Activated CD8-positive, alpha-beta T cell treated with anti-CD3 and anti-CD28 coated beads for 36 hours (primary cell): ENCODE measurements at regions not wholly inside any gene's neighbourhood (a gene's known extent, or its start where the extent isn't known, plus 50 kb on each side); places are given as distances from the start of the nearest gene placed in this dataset.

Experiments
- ATAC-seq: fragments of 200-7000 bp; cut with Tn5 transposase; one replicate; pipeline ENCODE4 v1.10.0; 2021; ENCODE audit warnings: mild to moderate bottlenecking, moderate library complexity
- CTCF ChIA-PET: fragments of 350-600 bp; sonication (Branson Sonifier 250); formaldehyde crosslinking; loops from one replicate; lab custom pipeline; 2021; ENCODE audit warnings: antibody characterized with exemption; lab: Charles Lee
- POLR2A ChIA-PET: fragments of 350-600 bp; sonication (Branson Sonifier 250); formaldehyde crosslinking; loops from one replicate; lab custom pipeline; 2021; ENCODE audit warnings: antibody characterized with exemption; lab: Charles Lee
- DNase-seq: peaks from one replicate; pipeline ENCODE4 v3.0.0-alpha.2; 2020
- H3K27ac Mint-ChIP-seq: one replicate; pipeline ENCODE4 v1.8.0; 2021; ENCODE audit warnings: mild to moderate bottlenecking, mixed read lengths
- H3K27me3 Mint-ChIP-seq: one replicate; pipeline ENCODE4 v1.8.0; 2021; ENCODE audit warnings: mixed read lengths
- H3K36me3 Mint-ChIP-seq: one replicate; pipeline ENCODE4 v1.8.0; 2021; ENCODE audit warnings: low read depth, mixed read lengths
- H3K4me1 Mint-ChIP-seq: one replicate; pipeline ENCODE4 v1.8.0; 2021; ENCODE audit warnings: low read depth, mixed read lengths
- H3K4me3 Mint-ChIP-seq: one replicate; pipeline ENCODE4 v1.8.0; 2021; ENCODE audit warnings: mild to moderate bottlenecking, moderate library complexity, mixed read lengths
- H3K9me3 Mint-ChIP-seq: one replicate; pipeline ENCODE4 v1.8.0; 2021; ENCODE audit warnings: mixed read lengths
- CTCF ChIP-seq: fragments of 200-600 bp; IDR thresholded peaks from one replicate; pipeline ENCODE4 v1.8.0; 2022; ENCODE audit warnings: antibody characterized with exemption, mild to moderate bottlenecking
- intact Hi-C: fragments of 100-400 bp; cut with micrococcal nuclease; formaldehyde crosslinking; loops from one replicate; pipeline ENCODE4 v1.10.0; 2022

DNA sequence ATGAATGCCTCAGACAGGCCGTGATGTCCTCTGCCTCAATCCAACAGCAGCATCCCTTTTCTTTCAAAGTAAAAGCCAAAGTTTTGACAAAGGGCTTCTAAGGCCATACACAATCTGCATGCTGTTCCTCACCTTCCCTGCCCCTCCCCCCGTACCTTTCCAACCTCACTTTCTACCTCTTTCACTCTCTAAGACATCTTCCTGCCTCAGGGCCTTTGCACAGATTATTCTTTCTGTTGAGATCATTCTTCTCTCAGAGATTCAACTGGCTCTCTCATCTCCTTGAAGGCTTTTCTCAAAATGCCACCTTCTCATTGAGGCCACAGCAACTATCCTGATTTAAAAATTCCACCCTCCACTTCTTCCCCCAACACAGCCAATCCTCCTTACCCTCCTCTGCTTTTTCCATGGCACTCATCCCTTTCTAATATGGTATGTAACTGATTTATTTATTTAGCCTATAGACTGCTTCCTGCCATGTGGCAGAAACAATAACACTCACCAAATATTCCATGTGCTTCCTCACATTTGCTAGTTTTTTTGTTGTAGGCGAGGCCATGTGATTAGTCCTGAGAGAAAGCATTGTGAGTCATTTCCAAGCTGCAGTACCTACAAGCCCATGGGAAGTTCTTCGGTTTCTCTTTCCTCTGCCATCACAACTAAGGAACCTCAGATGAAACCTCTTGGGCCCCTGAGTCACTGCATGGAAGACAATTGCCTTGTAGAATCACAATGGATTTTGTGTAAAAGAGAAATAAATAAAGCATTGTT is 58.7 kb upstream of the GADD45A start:
- Mint-ChIP-seq H3K4me1 (no peaks in the 10 kb centered on the region), H3K36me3 (no peaks in the 10 kb centered on the region), H3K9me3 (no peaks in the 10 kb centered on the region), H3K27ac (no peak overlapping the region), H3K27me3 (no peaks in the 10 kb centered on the region), H3K4me3 (no peak overlapping the region)
- no peak for TF ChIP-seq CTCF
- CTCF ChIA-PET, result no interaction called here
- ATAC-seq (no peak), DNase-seq (no peak)
- POLR2A ChIA-PET, result no interaction called here
- intact Hi-C loops, result no loop called here

- ATAC-seq, result no peak
- intact Hi-C loops, result no loop called here
Measured at GRCh38 chr1:67626861-67627235, 58.2 kb upstream of the GADD45A start.

DNA sequence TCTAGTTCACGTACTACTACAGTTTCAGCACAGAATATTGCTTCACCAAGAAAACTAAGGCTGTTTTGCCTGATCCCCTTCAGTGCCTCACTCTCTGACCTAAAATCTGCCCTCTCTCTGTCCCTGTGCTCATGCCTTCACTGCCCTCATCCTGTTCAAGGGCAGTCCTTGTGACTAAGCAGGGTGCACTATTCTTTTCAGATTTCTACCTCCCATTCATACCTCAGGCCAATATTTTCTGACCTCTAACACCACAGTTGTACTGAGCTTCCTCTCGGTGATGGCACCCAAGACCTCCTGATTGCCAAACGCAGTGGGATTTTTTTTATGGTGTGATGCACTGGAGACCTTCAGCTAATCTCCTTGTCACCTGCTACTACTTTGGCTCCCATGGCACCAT is 57.7 kb upstream of the GADD45A start:
- no peak overlapping the region for H3K27ac Mint-ChIP-seq
- DNase-seq (no peak), ATAC-seq (no peak)
- H3K9me3 Mint-ChIP-seq, result no peaks in the 10 kb centered on the region
- ChIA-PET POLR2A (no interaction called here), CTCF (no interaction called here)
- TF ChIP-seq CTCF, result no peak
- H3K4me3 Mint-ChIP-seq, result no peak overlapping the region
- H3K36me3 Mint-ChIP-seq, result no peaks in the 10 kb centered on the region
- H3K4me1 Mint-ChIP-seq, result no peaks in the 10 kb centered on the region
- intact Hi-C loops, result no loop called here
- peaks cover 2% of the 10 kb centered on the region for H3K27me3 Mint-ChIP-seq

More at GRCh38 chr1:67626861-67627235, 58.2 kb upstream of the GADD45A start:
- DNase-seq, result no peak
- CTCF ChIA-PET, result no interaction called here
- Mint-ChIP-seq H3K4me1 (no peaks in the 10 kb centered on the region), H3K27ac (no peak overlapping the region), H3K27me3 (peaks cover 2% of the 10 kb centered on the region), H3K9me3 (no peaks in the 10 kb centered on the region), H3K4me3 (no peak overlapping the region), H3K36me3 (no peaks in the 10 kb centered on the region)
- no peak for TF ChIP-seq CTCF
- POLR2A ChIA-PET, result no interaction called here

- TF ChIP-seq CTCF, result no peak
- H3K36me3 Mint-ChIP-seq, result no peaks in the 10 kb centered on the region
- no peak for ATAC-seq
Measured at GRCh38 chr1:67627906-67628305, 57.1 kb upstream of the GADD45A start.

DNA sequence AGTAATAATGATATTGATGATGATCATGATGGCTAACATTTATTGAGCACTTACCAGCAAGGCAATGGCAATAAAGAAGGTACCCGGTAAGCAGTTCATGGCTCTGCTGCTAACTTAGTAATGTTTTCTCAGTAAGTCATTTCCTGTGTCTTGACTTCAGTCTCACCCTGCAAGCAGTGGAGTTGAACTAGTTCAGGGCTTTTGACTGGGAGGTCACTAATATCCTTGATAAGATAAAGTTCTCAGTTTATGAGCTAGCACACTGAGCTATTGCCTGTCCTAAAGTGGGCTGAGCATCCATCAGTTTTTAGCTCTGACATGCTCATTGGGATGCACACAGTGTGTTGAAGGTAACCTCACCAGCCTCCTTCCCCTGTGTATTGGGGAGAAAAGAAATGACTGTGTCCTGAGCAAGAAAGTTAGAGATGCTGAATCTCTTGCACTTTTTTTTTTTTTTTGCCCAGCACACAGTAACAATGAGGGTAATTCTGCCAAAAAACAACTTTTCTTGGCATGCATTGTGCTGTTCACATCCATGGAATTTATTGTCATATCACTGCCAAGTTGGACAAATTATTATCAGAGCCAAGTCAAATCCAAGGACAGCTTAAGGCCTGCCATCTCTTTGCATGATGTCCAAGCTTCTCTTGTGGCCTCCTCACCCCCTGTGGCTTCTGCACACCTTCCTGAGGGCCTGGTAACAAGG is 55.5 kb upstream of the GADD45A start:
- Mint-ChIP-seq H3K9me3 (no peaks in the 10 kb centered on the region), H3K27ac (no peak overlapping the region), H3K27me3 (peaks cover 2% of the 10 kb centered on the region), H3K36me3 (no peaks in the 10 kb centered on the region), H3K4me1 (no peaks in the 10 kb centered on the region), H3K4me3 (no peak overlapping the region)
- TF ChIP-seq CTCF, result no peak
- DNase-seq, result no peak
- no peak for ATAC-seq
- ChIA-PET POLR2A (no interaction called here), CTCF (interaction anchor here (1.1 to 1.7 kb wide), 3 partner anchors 9 to 137 kb away, joined by 3 to 4 read pairs (median 3); no protein-coding TSS in a partner anchor)
- intact Hi-C loops, result no loop called here

More at GRCh38 chr1:67627906-67628305, 57.1 kb upstream of the GADD45A start:
- H3K27me3 Mint-ChIP-seq, result peaks cover 2% of the 10 kb centered on the region
- H3K4me3 Mint-ChIP-seq, result no peak overlapping the region
- intact Hi-C loops, result no loop called here
- no peak overlapping the region for H3K27ac Mint-ChIP-seq
- CTCF ChIA-PET, result no interaction called here
- POLR2A ChIA-PET, result no interaction called here
- no peaks in the 10 kb centered on the region for H3K4me1 Mint-ChIP-seq
- no peaks in the 10 kb centered on the region for H3K9me3 Mint-ChIP-seq
- no peak for DNase-seq
